ENCODE measurements at regions not wholly inside any gene's neighbourhood (a gene's known extent, or its start where the extent isn't known, plus 50 kb on each side); places are given as distances from the start of the nearest gene placed in this dataset.

DNA sequence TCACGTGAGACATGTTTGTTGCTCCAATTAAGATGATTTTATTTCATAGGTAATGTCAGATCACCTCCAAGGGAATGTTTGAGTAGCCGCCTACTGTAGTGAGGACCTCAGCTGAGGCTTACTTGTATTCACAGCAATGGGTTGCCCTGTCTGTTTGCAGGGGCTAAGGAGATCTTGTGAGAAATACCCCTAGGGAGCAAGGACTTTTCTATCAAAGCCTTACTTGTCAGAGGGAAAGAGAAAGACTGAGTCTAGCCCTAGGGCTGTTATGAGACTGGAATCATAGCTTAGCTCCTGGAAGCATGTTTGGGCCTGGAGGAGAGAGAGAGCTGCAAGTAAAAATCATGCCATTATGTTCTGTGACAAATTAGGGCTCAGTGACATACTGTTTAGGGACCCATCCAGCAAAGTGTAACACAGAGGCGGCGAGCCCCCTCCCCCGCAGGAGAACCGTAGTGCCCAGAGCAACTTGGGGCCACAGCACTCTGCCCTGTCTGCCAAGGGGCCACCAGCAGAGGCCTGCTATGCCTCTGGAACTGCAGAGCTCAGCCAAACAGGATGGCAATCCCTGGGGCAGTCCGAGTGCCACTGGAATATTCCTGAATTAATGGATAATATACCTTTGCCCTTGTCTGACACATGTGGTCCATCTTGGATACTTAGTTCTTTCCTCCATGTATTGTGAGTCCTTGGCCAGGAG is 178.8 kb downstream of the DACT1 start:
- H3K9me3 ChIP-seq (ENCODE audit: control insufficient read depth, low read length), result no peaks in the 10 kb centered on the region
- no peak overlapping the region for H3K4me3 ChIP-seq (ENCODE audit: insufficient read depth, low read depth, low read length, poor library complexity, severe bottlenecking)
- no peaks in the 10 kb centered on the region for H3K36me3 ChIP-seq (ENCODE audit: control insufficient read depth, insufficient read depth, low read length)
- H3K27ac ChIP-seq (ENCODE audit: insufficient read depth, low read length, poor library complexity, severe bottlenecking), result no peak overlapping the region
- H3K27me3 ChIP-seq (replicated peaks; ENCODE audit: control insufficient read depth, insufficient read depth, low read length, poor library complexity, severe bottlenecking), result no peaks in the 10 kb centered on the region
- no peaks in the 10 kb centered on the region for H3K4me1 ChIP-seq (ENCODE audit: control insufficient read depth, insufficient read depth, low read length, poor library complexity, severe bottlenecking)
- no peak for DNase-seq

DNA sequence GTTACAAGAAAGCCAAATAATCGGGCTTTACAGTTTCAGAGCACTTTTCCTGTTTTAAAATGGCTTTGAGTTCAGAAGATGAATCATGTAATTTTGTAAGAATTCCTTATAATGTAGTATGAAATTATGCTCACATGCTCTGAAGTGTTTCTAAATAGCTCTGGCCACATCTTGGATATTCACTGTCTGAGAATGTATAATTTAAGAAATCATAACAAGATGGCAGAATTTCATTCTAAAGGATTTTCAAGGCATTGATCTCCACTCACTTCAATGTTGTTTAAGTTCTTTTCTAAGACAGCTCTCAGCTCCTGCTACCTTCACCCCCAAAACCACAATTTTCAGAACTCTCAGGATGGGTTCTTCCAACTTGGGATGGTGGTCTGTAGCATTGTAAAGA is 180.1 kb downstream of the DACT1 start:
- H3K4me1 ChIP-seq (ENCODE audit: control insufficient read depth, insufficient read depth, low read length, poor library complexity, severe bottlenecking), result no peaks in the 10 kb centered on the region
- no peaks in the 10 kb centered on the region for H3K9me3 ChIP-seq (ENCODE audit: control insufficient read depth, low read length)
- H3K4me3 ChIP-seq (ENCODE audit: insufficient read depth, low read depth, low read length, poor library complexity, severe bottlenecking), result no peak overlapping the region
- no peaks in the 10 kb centered on the region for H3K27me3 ChIP-seq (replicated peaks; ENCODE audit: control insufficient read depth, insufficient read depth, low read length, poor library complexity, severe bottlenecking)
- DNase-seq, result no peak
- H3K36me3 ChIP-seq (ENCODE audit: control insufficient read depth, insufficient read depth, low read length), result no peaks in the 10 kb centered on the region
- H3K27ac ChIP-seq (ENCODE audit: insufficient read depth, low read length, poor library complexity, severe bottlenecking), result no peak overlapping the region

DNA sequence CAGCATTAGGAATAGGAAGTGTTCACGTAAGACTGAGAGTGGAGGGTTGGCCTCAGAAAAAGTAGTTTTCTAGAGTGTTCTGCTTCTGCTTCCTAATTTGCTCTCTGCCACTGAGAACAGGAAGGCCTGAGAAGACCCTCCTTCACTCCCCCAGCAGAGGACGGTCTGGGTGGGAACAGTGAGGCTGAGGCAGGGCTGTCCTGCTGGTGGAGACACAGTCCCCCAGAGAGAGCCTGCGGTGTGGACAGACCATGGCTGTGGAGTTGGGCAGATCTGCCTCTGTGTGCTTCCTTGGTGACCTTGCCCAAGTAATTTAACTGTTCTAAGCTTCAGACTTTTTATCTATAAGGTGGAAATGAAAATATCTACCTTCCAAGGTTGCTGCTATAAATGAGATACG is 182.3 kb downstream of the DACT1 start:
- no peak overlapping the region for H3K4me3 ChIP-seq (ENCODE audit: insufficient read depth, low read depth, low read length, poor library complexity, severe bottlenecking)
- no peaks in the 10 kb centered on the region for H3K9me3 ChIP-seq (ENCODE audit: control insufficient read depth, low read length)
- no peaks in the 10 kb centered on the region for H3K27me3 ChIP-seq (replicated peaks; ENCODE audit: control insufficient read depth, insufficient read depth, low read length, poor library complexity, severe bottlenecking)
- H3K4me1 ChIP-seq (ENCODE audit: control insufficient read depth, insufficient read depth, low read length, poor library complexity, severe bottlenecking), result no peaks in the 10 kb centered on the region
- no peak for DNase-seq
- no peak overlapping the region for H3K27ac ChIP-seq (ENCODE audit: insufficient read depth, low read length, poor library complexity, severe bottlenecking)
- H3K36me3 ChIP-seq (ENCODE audit: control insufficient read depth, insufficient read depth, low read length), result no peaks in the 10 kb centered on the region

DNA sequence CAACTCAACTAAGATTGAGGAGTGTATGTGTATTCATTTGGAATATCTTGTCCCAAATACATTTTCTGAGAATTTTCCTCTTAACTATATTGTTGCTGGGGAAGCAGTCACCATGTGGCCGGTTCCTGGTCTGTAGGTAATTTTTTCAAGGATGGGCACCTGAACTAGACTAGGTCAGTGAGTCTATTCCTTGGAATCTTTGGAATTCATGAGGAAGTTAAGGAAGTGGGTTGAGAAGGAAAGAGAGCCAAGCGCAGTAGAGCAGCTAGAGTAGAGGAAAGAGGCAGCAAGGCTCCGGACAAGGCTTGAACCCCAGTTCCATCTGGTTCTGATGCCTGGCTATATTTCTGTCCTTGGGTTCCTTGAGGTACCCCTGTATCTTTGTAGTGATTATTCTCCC is 183.7 kb downstream of the DACT1 start:
- no peak for DNase-seq
- Histone ChIP-seq H3K27me3 (replicated peaks; ENCODE audit: control insufficient read depth, insufficient read depth, low read length, poor library complexity, severe bottlenecking) (no peaks in the 10 kb centered on the region), H3K4me1 (ENCODE audit: control insufficient read depth, insufficient read depth, low read length, poor library complexity, severe bottlenecking) (no peaks in the 10 kb centered on the region), H3K36me3 (ENCODE audit: control insufficient read depth, insufficient read depth, low read length) (no peaks in the 10 kb centered on the region), H3K27ac (ENCODE audit: insufficient read depth, low read length, poor library complexity, severe bottlenecking) (no peak overlapping the region), H3K4me3 (ENCODE audit: insufficient read depth, low read depth, low read length, poor library complexity, severe bottlenecking) (no peak overlapping the region), H3K9me3 (ENCODE audit: control insufficient read depth, low read length) (no peaks in the 10 kb centered on the region)

DNA sequence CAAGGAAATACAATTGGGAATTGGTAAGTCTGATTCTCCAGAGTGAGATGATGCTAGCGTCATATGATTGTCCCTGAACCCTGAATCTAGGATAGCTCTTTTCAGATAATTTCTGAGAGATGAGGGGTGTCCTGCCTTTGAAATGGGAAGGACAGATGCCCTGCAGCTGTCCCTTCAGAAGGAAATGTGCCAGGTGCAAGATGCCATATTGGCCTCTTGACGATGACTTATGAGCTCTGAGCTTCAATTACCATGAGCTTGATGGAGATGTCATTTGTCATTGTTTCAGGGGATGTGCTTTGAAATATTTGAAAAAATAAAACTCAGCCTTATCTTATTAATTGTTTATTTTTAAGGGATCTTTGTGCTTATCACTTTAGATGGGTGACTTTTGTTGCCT is 185.1 kb downstream of the DACT1 start:
- no peaks in the 10 kb centered on the region for H3K4me1 ChIP-seq (ENCODE audit: control insufficient read depth, insufficient read depth, low read length, poor library complexity, severe bottlenecking)
- no peaks in the 10 kb centered on the region for H3K9me3 ChIP-seq (ENCODE audit: control insufficient read depth, low read length)
- no peaks in the 10 kb centered on the region for H3K36me3 ChIP-seq (ENCODE audit: control insufficient read depth, insufficient read depth, low read length)
- no peak overlapping the region for H3K4me3 ChIP-seq (ENCODE audit: insufficient read depth, low read depth, low read length, poor library complexity, severe bottlenecking)
- no peak for DNase-seq
- no peaks in the 10 kb centered on the region for H3K27me3 ChIP-seq (replicated peaks; ENCODE audit: control insufficient read depth, insufficient read depth, low read length, poor library complexity, severe bottlenecking)
- H3K27ac ChIP-seq (ENCODE audit: insufficient read depth, low read length, poor library complexity, severe bottlenecking), result no peak overlapping the region

DNA sequence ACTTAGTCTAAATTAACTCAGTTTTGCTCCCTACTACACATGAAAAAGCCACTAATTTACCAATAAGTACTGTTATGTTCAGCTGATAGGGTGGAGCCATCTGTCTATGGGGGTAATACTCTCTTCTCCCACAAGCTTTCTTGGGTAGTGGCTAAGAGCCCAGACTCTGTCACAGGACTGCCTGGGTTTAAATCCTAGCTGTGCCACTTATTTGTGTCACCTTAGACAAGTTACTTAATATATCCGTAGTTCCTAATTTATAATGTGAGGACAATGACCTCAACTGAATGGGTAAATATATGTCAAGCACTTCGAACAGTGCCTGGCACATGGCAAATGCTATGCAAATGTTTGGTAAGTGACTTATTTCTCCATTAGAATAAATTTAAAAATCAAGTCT is 185.6 kb downstream of the DACT1 start:
- H3K4me1 ChIP-seq (ENCODE audit: control insufficient read depth, insufficient read depth, low read length, poor library complexity, severe bottlenecking), result no peaks in the 10 kb centered on the region
- H3K9me3 ChIP-seq (ENCODE audit: control insufficient read depth, low read length), result no peaks in the 10 kb centered on the region
- H3K36me3 ChIP-seq (ENCODE audit: control insufficient read depth, insufficient read depth, low read length), result no peaks in the 10 kb centered on the region
- no peak for DNase-seq
- no peaks in the 10 kb centered on the region for H3K27me3 ChIP-seq (replicated peaks; ENCODE audit: control insufficient read depth, insufficient read depth, low read length, poor library complexity, severe bottlenecking)
- H3K27ac ChIP-seq (ENCODE audit: insufficient read depth, low read length, poor library complexity, severe bottlenecking), result no peak overlapping the region
- no peak overlapping the region for H3K4me3 ChIP-seq (ENCODE audit: insufficient read depth, low read depth, low read length, poor library complexity, severe bottlenecking)

DNA sequence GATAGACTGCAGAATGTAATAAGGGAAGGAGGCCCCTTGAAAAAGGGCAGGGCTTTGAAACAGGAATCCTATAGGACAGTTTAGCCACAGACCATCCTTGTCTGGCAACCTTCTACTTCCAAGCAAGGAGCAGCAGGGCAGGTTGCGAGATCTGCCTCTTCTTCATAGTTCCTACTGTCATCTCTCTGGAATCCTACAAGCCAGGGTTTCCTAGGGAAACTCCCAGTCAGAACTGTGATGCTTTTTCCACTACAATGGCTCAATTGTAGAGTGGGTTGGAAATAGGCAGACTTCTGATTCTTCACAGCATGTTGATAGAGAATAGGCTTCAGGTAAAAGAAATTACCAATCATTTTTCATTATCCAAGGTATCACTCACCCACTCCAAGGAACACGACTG is 186.3 kb downstream of the DACT1 start:
- DNase-seq, result no peak
- Histone ChIP-seq H3K4me1 (ENCODE audit: control insufficient read depth, insufficient read depth, low read length, poor library complexity, severe bottlenecking) (no peaks in the 10 kb centered on the region), H3K27me3 (replicated peaks; ENCODE audit: control insufficient read depth, insufficient read depth, low read length, poor library complexity, severe bottlenecking) (no peaks in the 10 kb centered on the region), H3K27ac (ENCODE audit: insufficient read depth, low read length, poor library complexity, severe bottlenecking) (no peak overlapping the region), H3K36me3 (ENCODE audit: control insufficient read depth, insufficient read depth, low read length) (no peaks in the 10 kb centered on the region), H3K4me3 (ENCODE audit: insufficient read depth, low read depth, low read length, poor library complexity, severe bottlenecking) (no peak overlapping the region), H3K9me3 (ENCODE audit: control insufficient read depth, low read length) (no peaks in the 10 kb centered on the region)

DNA sequence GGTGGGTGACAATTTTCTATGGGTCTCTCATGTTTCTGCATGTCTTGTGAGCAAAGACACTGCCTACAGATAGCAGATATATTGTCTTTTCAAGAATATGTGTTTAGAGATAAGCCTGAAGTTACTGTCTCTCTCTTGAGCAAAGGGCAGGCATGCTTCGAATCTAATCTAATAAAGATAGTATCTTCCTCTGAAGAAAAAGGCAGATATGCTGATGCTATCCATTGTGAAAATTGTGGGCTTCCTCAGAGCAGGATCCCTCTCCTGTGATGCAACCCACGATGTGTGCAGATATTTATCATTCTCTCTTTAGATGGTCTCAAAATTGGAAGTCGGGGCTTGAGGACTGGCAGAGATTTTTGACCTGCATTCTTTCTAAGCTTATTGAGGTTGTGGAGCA is 187.0 kb downstream of the DACT1 start:
- DNase-seq, result no peak
- no peaks in the 10 kb centered on the region for H3K36me3 ChIP-seq (ENCODE audit: control insufficient read depth, insufficient read depth, low read length)
- H3K4me1 ChIP-seq (ENCODE audit: control insufficient read depth, insufficient read depth, low read length, poor library complexity, severe bottlenecking), result no peaks in the 10 kb centered on the region
- no peak overlapping the region for H3K4me3 ChIP-seq (ENCODE audit: insufficient read depth, low read depth, low read length, poor library complexity, severe bottlenecking)
- no peaks in the 10 kb centered on the region for H3K27me3 ChIP-seq (replicated peaks; ENCODE audit: control insufficient read depth, insufficient read depth, low read length, poor library complexity, severe bottlenecking)
- H3K27ac ChIP-seq (ENCODE audit: insufficient read depth, low read length, poor library complexity, severe bottlenecking), result no peak overlapping the region
- H3K9me3 ChIP-seq (ENCODE audit: control insufficient read depth, low read length), result no peaks in the 10 kb centered on the region

DNA sequence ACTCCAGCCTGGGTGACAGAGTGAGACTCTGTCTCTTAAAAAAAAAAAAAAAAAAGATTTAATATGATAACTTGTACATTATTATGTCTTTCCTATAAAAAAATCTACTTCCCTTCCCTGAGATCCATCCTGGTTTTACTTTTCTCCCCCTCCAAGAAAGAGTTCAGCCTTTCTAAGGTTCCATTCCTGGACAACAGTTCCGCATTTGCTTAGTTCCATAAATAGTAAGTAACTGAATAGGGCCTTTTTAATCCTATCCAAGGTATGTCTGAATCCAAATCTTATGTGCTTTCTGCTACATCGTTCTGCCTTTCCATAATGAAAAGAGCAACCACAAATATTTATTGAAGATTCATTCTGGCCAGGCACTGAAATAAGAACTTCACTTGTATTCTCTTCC is 187.8 kb downstream of the DACT1 start:
- Histone ChIP-seq H3K4me3 (ENCODE audit: insufficient read depth, low read depth, low read length, poor library complexity, severe bottlenecking) (no peak overlapping the region), H3K4me1 (ENCODE audit: control insufficient read depth, insufficient read depth, low read length, poor library complexity, severe bottlenecking) (no peaks in the 10 kb centered on the region), H3K27me3 (replicated peaks; ENCODE audit: control insufficient read depth, insufficient read depth, low read length, poor library complexity, severe bottlenecking) (no peaks in the 10 kb centered on the region), H3K36me3 (ENCODE audit: control insufficient read depth, insufficient read depth, low read length) (no peaks in the 10 kb centered on the region), H3K9me3 (ENCODE audit: control insufficient read depth, low read length) (no peaks in the 10 kb centered on the region), H3K27ac (ENCODE audit: insufficient read depth, low read length, poor library complexity, severe bottlenecking) (no peak overlapping the region)
- DNase-seq, result no peak

DNA sequence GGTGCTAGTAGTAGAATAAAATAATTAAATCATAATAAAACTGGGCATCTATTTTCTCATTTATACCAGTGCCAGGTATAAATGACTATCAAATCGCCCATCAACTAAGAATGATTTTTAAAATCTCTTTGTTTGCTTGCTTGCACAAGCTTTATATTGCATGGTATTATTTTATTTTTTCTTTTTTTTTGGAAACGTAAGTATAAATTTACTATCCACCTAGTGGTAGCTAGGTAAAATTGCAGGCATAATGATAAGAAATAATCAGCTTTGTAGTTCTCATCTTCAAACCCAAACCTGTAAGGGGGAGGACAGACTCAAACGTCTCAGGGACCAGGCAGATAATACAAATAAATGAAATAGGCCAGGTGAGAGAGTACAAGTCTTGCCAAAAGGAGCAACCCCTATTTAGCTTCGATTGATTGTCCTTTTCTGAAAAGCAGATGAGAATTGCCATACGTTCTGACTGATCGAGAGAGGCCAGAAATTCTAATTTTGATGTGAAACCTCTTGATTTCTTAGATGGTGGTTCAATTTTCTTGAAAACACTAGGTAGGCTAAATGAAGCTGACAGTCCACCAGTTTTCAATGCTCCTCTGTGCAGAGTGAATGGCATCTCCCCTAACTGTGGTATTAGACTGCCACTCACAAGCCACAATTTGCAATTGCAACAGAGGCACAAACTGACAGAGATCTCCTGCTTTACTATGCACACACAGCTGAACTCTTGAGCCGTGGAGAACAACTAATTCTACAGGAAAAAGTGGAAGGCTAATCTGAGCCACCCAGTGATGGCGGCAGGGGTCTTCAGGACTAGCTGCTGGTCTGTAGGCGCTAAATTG is 189.3 kb downstream of the DACT1 start:
- Histone ChIP-seq H3K36me3 (ENCODE audit: control insufficient read depth, insufficient read depth, low read length) (no peaks in the 10 kb centered on the region), H3K4me3 (ENCODE audit: insufficient read depth, low read depth, low read length, poor library complexity, severe bottlenecking) (no peak overlapping the region), H3K4me1 (ENCODE audit: control insufficient read depth, insufficient read depth, low read length, poor library complexity, severe bottlenecking) (no peaks in the 10 kb centered on the region), H3K27me3 (replicated peaks; ENCODE audit: control insufficient read depth, insufficient read depth, low read length, poor library complexity, severe bottlenecking) (no peaks in the 10 kb centered on the region), H3K27ac (ENCODE audit: insufficient read depth, low read length, poor library complexity, severe bottlenecking) (no peak overlapping the region), H3K9me3 (ENCODE audit: control insufficient read depth, low read length) (no peaks in the 10 kb centered on the region)
- DNase-seq, result no peak
